ENCODE measurements at regions not wholly inside any gene's neighbourhood (a gene's known extent, or its start where the extent isn't known, plus 50 kb on each side); places are given as distances from the start of the nearest gene placed in this dataset.

GRCh38 chr7:46859963-46860475 lies 721.9 kb downstream of the TNS3 start:
- H3K4me3 Mint-ChIP-seq: no peak overlapping the region
- intact Hi-C loops (cut with micrococcal nuclease): no loop called here

GRCh38 chr7:46855851-46856250 lies 726.1 kb downstream of the TNS3 start:
- Mint-ChIP-seq H3K27me3 (no peaks in the 10 kb centered on the region), H3K4me3 (no peak overlapping the region), H3K36me3 (ENCODE audit: low read depth) (no peaks in the 10 kb centered on the region), H3K4me1 (ENCODE audit: low read depth) (no peaks in the 10 kb centered on the region), H3K9me3 (peaks cover 12% of the 10 kb centered on the region), H3K27ac (no peak overlapping the region)
- intact Hi-C loops (cut with micrococcal nuclease): no loop called here

More at GRCh38 chr7:46859963-46860475, 721.9 kb downstream of the TNS3 start:
- no peaks in the 10 kb centered on the region for H3K4me1 Mint-ChIP-seq (ENCODE audit: low read depth)
- H3K27ac Mint-ChIP-seq: no peak overlapping the region
- H3K36me3 Mint-ChIP-seq (ENCODE audit: low read depth): no peaks in the 10 kb centered on the region
- H3K9me3 Mint-ChIP-seq: peaks cover 42% of the 10 kb centered on the region
- no peaks in the 10 kb centered on the region for H3K27me3 Mint-ChIP-seq

GRCh38 chr7:46854958-46855473 lies 726.9 kb downstream of the TNS3 start:
- intact Hi-C loops (cut with micrococcal nuclease): no loop called here
- peaks cover 3% of the 10 kb centered on the region for H3K9me3 Mint-ChIP-seq
- H3K27me3 Mint-ChIP-seq: no peaks in the 10 kb centered on the region
- H3K36me3 Mint-ChIP-seq (ENCODE audit: low read depth): no peaks in the 10 kb centered on the region
- H3K27ac Mint-ChIP-seq: no peak overlapping the region
- H3K4me3 Mint-ChIP-seq: no peak overlapping the region
- no peaks in the 10 kb centered on the region for H3K4me1 Mint-ChIP-seq (ENCODE audit: low read depth)

GRCh38 chr7:46853451-46853850 lies 728.5 kb downstream of the TNS3 start:
- Mint-ChIP-seq H3K27ac (no peak overlapping the region), H3K4me1 (ENCODE audit: low read depth) (no peaks in the 10 kb centered on the region), H3K27me3 (no peaks in the 10 kb centered on the region), H3K36me3 (ENCODE audit: low read depth) (no peaks in the 10 kb centered on the region), H3K4me3 (no peak overlapping the region), H3K9me3 (no peaks in the 10 kb centered on the region)
- intact Hi-C loops (cut with micrococcal nuclease): no loop called here

- H3K36me3 Mint-ChIP-seq (ENCODE audit: low read depth): no peaks in the 10 kb centered on the region
- H3K27me3 Mint-ChIP-seq: no peaks in the 10 kb centered on the region
- H3K9me3 Mint-ChIP-seq: no peaks in the 10 kb centered on the region
- intact Hi-C loops (cut with micrococcal nuclease): no loop called here
- H3K4me3 Mint-ChIP-seq: no peak overlapping the region
- H3K4me1 Mint-ChIP-seq (ENCODE audit: low read depth): no peaks in the 10 kb centered on the region
- no peak overlapping the region for H3K27ac Mint-ChIP-seq
Observed at GRCh38 chr7:46852795-46853194, 729.1 kb downstream of the TNS3 start.

GRCh38 chr7:46850563-46851330 lies 731.2 kb downstream of the TNS3 start:
- intact Hi-C loops (cut with micrococcal nuclease): no loop called here
- Mint-ChIP-seq H3K4me1 (ENCODE audit: low read depth) (no peaks in the 10 kb centered on the region), H3K4me3 (no peak overlapping the region), H3K36me3 (ENCODE audit: low read depth) (no peaks in the 10 kb centered on the region), H3K27me3 (no peaks in the 10 kb centered on the region), H3K27ac (no peak overlapping the region), H3K9me3 (peaks cover 10% of the 10 kb centered on the region)

- intact Hi-C loops (cut with micrococcal nuclease): no loop called here
- Mint-ChIP-seq H3K9me3 (peaks cover 18% of the 10 kb centered on the region), H3K4me1 (ENCODE audit: low read depth) (no peaks in the 10 kb centered on the region), H3K4me3 (no peak overlapping the region), H3K27ac (no peak overlapping the region), H3K36me3 (ENCODE audit: low read depth) (no peaks in the 10 kb centered on the region), H3K27me3 (no peaks in the 10 kb centered on the region)
Observed at GRCh38 chr7:46848944-46849343, 733.0 kb downstream of the TNS3 start.

- intact Hi-C loops (cut with micrococcal nuclease): no loop called here
- Mint-ChIP-seq H3K27me3 (no peaks in the 10 kb centered on the region), H3K9me3 (peaks cover 18% of the 10 kb centered on the region), H3K4me3 (no peak overlapping the region), H3K36me3 (ENCODE audit: low read depth) (no peaks in the 10 kb centered on the region), H3K4me1 (ENCODE audit: low read depth) (no peaks in the 10 kb centered on the region), H3K27ac (no peak overlapping the region)
Observed at GRCh38 chr7:46848311-46848710, 733.6 kb downstream of the TNS3 start.

- H3K9me3 Mint-ChIP-seq: peaks cover 18% of the 10 kb centered on the region
- no peaks in the 10 kb centered on the region for H3K4me1 Mint-ChIP-seq (ENCODE audit: low read depth)
- intact Hi-C loops (cut with micrococcal nuclease): no loop called here
- no peaks in the 10 kb centered on the region for H3K27me3 Mint-ChIP-seq
- no peak overlapping the region for H3K4me3 Mint-ChIP-seq
- no peaks in the 10 kb centered on the region for H3K36me3 Mint-ChIP-seq (ENCODE audit: low read depth)
- H3K27ac Mint-ChIP-seq: no peak overlapping the region
Observed at GRCh38 chr7:46847126-46847525, 734.8 kb downstream of the TNS3 start.

DNA sequence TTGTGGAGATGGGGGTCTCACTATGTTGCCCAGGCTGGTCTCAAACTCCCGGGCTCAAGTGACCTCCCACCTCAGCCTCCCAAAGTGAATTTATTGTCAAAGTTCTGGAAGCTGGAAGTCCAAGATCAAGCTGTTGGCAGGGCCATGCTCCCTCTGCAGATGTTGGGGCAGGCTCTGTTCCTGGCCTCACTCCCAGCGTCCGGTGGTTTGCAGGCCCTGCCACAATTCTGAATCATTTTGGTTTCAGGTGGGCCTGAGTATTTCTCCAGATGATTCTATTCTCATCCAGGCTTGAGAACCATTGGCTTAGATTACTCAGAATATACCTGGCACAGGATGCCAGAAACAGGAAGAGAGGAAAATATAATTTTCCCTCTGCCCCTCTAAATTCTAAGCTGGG lies 737.4 kb downstream of the TNS3 start:
- Mint-ChIP-seq H3K9me3 (peaks cover 26% of the 10 kb centered on the region), H3K4me1 (ENCODE audit: low read depth) (no peaks in the 10 kb centered on the region), H3K36me3 (ENCODE audit: low read depth) (no peaks in the 10 kb centered on the region), H3K4me3 (no peak overlapping the region), H3K27me3 (no peaks in the 10 kb centered on the region), H3K27ac (no peak overlapping the region)
- intact Hi-C loops (cut with micrococcal nuclease): no loop called here

DNA sequence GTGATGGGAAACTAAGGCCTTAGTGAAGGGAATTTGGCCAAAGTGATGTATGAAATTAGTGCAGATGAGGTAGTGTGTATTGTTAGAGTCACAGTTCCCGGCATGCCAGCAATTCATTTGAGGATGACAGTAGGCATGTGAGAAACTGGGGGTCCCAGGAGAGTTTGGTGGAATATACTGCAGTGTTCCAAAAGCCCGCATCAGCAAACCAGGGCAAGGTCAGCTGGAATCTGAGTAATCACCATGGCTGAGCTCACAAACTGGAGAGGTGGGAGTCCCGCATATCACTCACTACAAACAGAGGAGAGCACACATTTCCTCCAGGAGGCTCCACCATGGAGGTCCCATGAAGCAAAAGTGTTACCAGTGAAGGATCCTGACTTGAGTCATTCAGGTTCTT lies 740.7 kb downstream of the TNS3 start:
- Mint-ChIP-seq H3K27ac (no peak overlapping the region), H3K36me3 (ENCODE audit: low read depth) (no peaks in the 10 kb centered on the region), H3K27me3 (no peaks in the 10 kb centered on the region), H3K9me3 (peaks cover 19% of the 10 kb centered on the region), H3K4me3 (no peak overlapping the region), H3K4me1 (ENCODE audit: low read depth) (no peaks in the 10 kb centered on the region)
- intact Hi-C loops (cut with micrococcal nuclease): no loop called here

- H3K4me3 Mint-ChIP-seq: no peak overlapping the region
- peaks cover 8% of the 10 kb centered on the region for H3K9me3 Mint-ChIP-seq
- H3K27ac Mint-ChIP-seq: no peak overlapping the region
- no peaks in the 10 kb centered on the region for H3K36me3 Mint-ChIP-seq (ENCODE audit: low read depth)
- no peaks in the 10 kb centered on the region for H3K27me3 Mint-ChIP-seq
- H3K4me1 Mint-ChIP-seq (ENCODE audit: low read depth): no peaks in the 10 kb centered on the region
- intact Hi-C loops (cut with micrococcal nuclease): no loop called here
Observed at GRCh38 chr7:46839651-46840050, 742.3 kb downstream of the TNS3 start.

- H3K27me3 Mint-ChIP-seq: no peaks in the 10 kb centered on the region
- H3K27ac Mint-ChIP-seq: no peak overlapping the region
- intact Hi-C loops (cut with micrococcal nuclease): no loop called here
- no peak overlapping the region for H3K4me3 Mint-ChIP-seq
- H3K36me3 Mint-ChIP-seq (ENCODE audit: low read depth): no peaks in the 10 kb centered on the region
- peaks cover 8% of the 10 kb centered on the region for H3K9me3 Mint-ChIP-seq
- H3K4me1 Mint-ChIP-seq (ENCODE audit: low read depth): no peaks in the 10 kb centered on the region
Observed at GRCh38 chr7:46838463-46838862, 743.4 kb downstream of the TNS3 start.

DNA sequence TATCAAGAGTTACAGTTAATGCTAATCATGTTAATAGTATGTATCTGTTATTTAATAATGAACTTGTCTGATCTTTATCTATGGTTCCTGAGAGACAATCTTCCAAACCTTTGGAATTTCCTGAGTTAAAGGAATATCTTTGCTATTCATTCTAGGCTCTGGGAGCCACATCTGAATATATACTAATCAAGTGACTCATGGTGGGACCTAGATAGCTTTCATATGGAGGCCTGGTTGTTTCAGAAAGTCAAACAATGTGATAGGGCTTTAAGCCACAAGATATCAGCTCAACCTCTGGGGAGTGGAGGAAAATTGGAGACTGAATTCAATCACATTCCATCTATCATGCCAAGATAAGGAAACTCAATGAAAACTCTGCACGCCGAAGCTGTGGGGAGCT lies 746.4 kb downstream of the TNS3 start:
- Mint-ChIP-seq H3K4me3 (no peak overlapping the region), H3K9me3 (no peaks in the 10 kb centered on the region), H3K27ac (no peak overlapping the region), H3K4me1 (ENCODE audit: low read depth) (no peaks in the 10 kb centered on the region), H3K27me3 (no peaks in the 10 kb centered on the region), H3K36me3 (ENCODE audit: low read depth) (no peaks in the 10 kb centered on the region)
- intact Hi-C loops (cut with micrococcal nuclease): no loop called here

DNA sequence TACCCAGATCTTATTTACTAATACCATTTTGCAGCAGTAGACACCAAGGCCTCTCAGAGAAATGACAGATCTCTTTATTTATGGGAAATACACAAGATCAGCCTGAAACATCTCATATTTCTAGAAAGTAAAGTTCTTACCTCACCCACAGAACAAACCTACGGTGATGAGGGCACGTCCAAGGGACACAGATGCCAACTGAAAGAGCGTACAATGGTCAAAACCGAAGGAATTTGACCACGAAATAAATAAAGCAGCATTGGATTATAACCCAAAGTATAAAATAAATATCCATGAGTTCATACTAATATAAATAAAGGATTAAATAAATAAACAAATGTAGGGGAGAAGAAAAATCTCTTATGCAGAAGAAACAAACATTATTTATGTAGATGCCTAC lies 747.0 kb downstream of the TNS3 start:
- no peaks in the 10 kb centered on the region for H3K27me3 Mint-ChIP-seq
- H3K4me3 Mint-ChIP-seq: no peak overlapping the region
- intact Hi-C loops (cut with micrococcal nuclease): no loop called here
- H3K27ac Mint-ChIP-seq: no peak overlapping the region
- peaks cover 6% of the 10 kb centered on the region for H3K9me3 Mint-ChIP-seq
- no peaks in the 10 kb centered on the region for H3K4me1 Mint-ChIP-seq (ENCODE audit: low read depth)
- H3K36me3 Mint-ChIP-seq (ENCODE audit: low read depth): no peaks in the 10 kb centered on the region
